SK-N-SH treated with all-trans-retinoic acid at 6 μM for 48 hours (cell line): ENCODE measurements at regions not wholly inside any gene's neighbourhood (a gene's known extent, or its start where the extent isn't known, plus 50 kb on each side); places are given as distances from the start of the nearest gene placed in this dataset.

ENCODE experiments used
- ATAC-seq: fragments of 200-7000 bp; cut with Tn5 transposase; 3 replicates; pipeline ENCODE4 v1.9.1; 2020; ENCODE audit warnings: mild to moderate bottlenecking, moderate library complexity
- ARNTL ChIP-seq: fragments of 450-650 bp; formaldehyde crosslinking; IDR thresholded peaks from 2 replicates; pipeline ENCODE4 v1.5.0; 2020; ENCODE audit warnings: low read depth, mild to moderate bottlenecking, moderate library complexity, borderline replicate concordance
- BACH2 ChIP-seq: fragments of 250-450 bp; sonication (Bioruptor Pico); IDR thresholded peaks from 2 replicates; pipeline ENCODE4 v1.9.0; 2021; ENCODE audit warnings: mild to moderate bottlenecking, borderline replicate concordance
- CSDC2 ChIP-seq: fragments of 250-450 bp; sonication (Bioruptor Pico); IDR thresholded peaks from 2 replicates; pipeline ENCODE4 v1.5.0; 2020; ENCODE audit warnings: mild to moderate bottlenecking, moderate library complexity
- ESRRG ChIP-seq: fragments of 250-450 bp; sonication (Bioruptor Pico); IDR thresholded peaks from 2 replicates; pipeline ENCODE4 v1.6.1; 2021; ENCODE audit warnings: mild to moderate bottlenecking
- GLIS3 ChIP-seq: fragments of 250-450 bp; sonication (Bioruptor Pico); IDR thresholded peaks from 2 replicates; pipeline ENCODE4 v1.5.0; 2020; ENCODE audit warnings: mild to moderate bottlenecking, moderate library complexity
- ISL1 ChIP-seq: fragments of 250-450 bp; sonication (Bioruptor Pico); IDR thresholded peaks from 2 replicates; pipeline ENCODE4 v2.1.2; 2022; ENCODE audit warnings: mild to moderate bottlenecking, moderate library complexity
- OSR1 ChIP-seq: fragments of 250-450 bp; sonication (Bioruptor Pico); IDR thresholded peaks from 2 replicates; pipeline ENCODE4 v1.8.0; 2022; ENCODE audit warnings: moderate library complexity, mild to moderate bottlenecking, inconsistent platforms
- PPARA ChIP-seq: fragments of 250-450 bp; sonication (Bioruptor Pico); IDR thresholded peaks from 2 replicates; pipeline ENCODE4 v1.5.0; 2020; ENCODE audit warnings: mild to moderate bottlenecking, borderline replicate concordance
- RARB ChIP-seq: fragments of 250-450 bp; sonication (Bioruptor Pico); IDR thresholded peaks from 2 replicates; pipeline ENCODE4 v1.8.0; 2021; ENCODE audit warnings: mild to moderate bottlenecking, moderate library complexity
- SNAI2 ChIP-seq: fragments of 250-450 bp; sonication (Bioruptor Pico); IDR thresholded peaks from 2 replicates; pipeline ENCODE4 v1.5.0; 2020; ENCODE audit warnings: mild to moderate bottlenecking, moderate library complexity
- TCF4 ChIP-seq: fragments of 250-450 bp; sonication (Bioruptor Pico); IDR thresholded peaks from 2 replicates; pipeline ENCODE4 v1.8.0; 2021; ENCODE audit warnings: mild to moderate bottlenecking, moderate library complexity, borderline replicate concordance
- TOX ChIP-seq: fragments of 250-450 bp; sonication (Bioruptor Pico); IDR thresholded peaks from 2 replicates; pipeline ENCODE4 v1.8.0; 2021; ENCODE audit warnings: mild to moderate bottlenecking, moderate library complexity, borderline replicate concordance
- ZC3H10 ChIP-seq: fragments of 250-450 bp; sonication (Bioruptor Pico); IDR thresholded peaks from 2 replicates; pipeline ENCODE4 v1.5.1; 2021; ENCODE audit warnings: mild to moderate bottlenecking, moderate library complexity
- ZFP30 ChIP-seq: fragments of 450-650 bp; formaldehyde crosslinking; IDR thresholded peaks from 2 replicates; pipeline ENCODE4 v1.5.0; 2022; ENCODE audit warnings: mild to moderate bottlenecking, moderate library complexity
- ZNF565 ChIP-seq: fragments of 450-650 bp; formaldehyde crosslinking; conservative IDR thresholded peaks from 2 replicates; pipeline ENCODE4 v1.5.0; 2020; ENCODE audit warnings: low read depth, mild to moderate bottlenecking, moderate library complexity
- ZNF70 ChIP-seq: fragments of 450-650 bp; formaldehyde crosslinking; IDR thresholded peaks from 2 replicates; pipeline ENCODE4 v1.5.0; 2020; ENCODE audit warnings: mild to moderate bottlenecking, moderate library complexity
- ZNF8 ChIP-seq: fragments of 450-650 bp; formaldehyde crosslinking; IDR thresholded peaks from 2 replicates; pipeline ENCODE4 v1.5.0; 2020; ENCODE audit warnings: mild to moderate bottlenecking, moderate library complexity
- TF ChIP-seq, protein P1 (sequence below): fragments of 250-450 bp; sonication (Bioruptor Pico); IDR thresholded peaks from 2 replicates; pipeline ENCODE4 v1.8.0; 2021; ENCODE audit warnings: low read depth, mild to moderate bottlenecking, moderate library complexity, borderline replicate concordance
- TF ChIP-seq, protein P2 (sequence below): fragments of 250-450 bp; sonication (Bioruptor Pico); IDR thresholded peaks from 2 replicates; pipeline ENCODE4 v1.5.0; 2020; ENCODE audit warnings: mild to moderate bottlenecking, moderate library complexity
- TF ChIP-seq, protein P3 (sequence below): fragments of 250-450 bp; sonication (Bioruptor Pico); IDR thresholded peaks from 2 replicates; pipeline ENCODE4 v1.8.0; 2020; ENCODE audit warnings: mild to moderate bottlenecking, moderate library complexity, borderline replicate concordance
- TF ChIP-seq, protein P4 (sequence below): fragments of 250-450 bp; sonication (Bioruptor Pico); IDR thresholded peaks from 2 replicates; pipeline ENCODE4 v1.5.1; 2020; ENCODE audit warnings: low read depth, mild to moderate bottlenecking, moderate library complexity

DNA sequence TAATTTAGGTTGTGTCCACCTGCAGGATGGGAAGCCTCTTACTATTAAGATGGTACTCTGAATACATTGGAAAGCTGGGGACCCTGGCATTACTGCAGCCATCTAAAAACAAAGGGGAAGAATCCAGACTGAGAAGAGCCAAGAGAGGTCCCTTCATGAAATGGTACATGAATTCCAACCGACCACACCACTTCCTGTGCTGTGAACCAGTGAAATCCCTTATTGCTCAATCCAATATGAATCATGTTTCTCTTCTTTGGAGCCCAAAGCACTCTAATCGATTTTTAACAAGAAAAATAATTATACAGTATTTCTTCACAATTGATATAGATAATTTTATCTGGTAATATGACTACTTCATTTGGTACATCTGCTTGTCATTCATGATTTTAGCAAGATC lies 479.7 kb upstream of the RAB6C start:
- no peak for ATAC-seq
- no peak for TF ChIP-seq ARNTL (CRISPR knock-in tag)
- no peak for TF ChIP-seq ESRRG (CRISPR knock-in tag)
- no peak for TF ChIP-seq CSDC2 (CRISPR knock-in tag)
- TF ChIP-seq TCF4 (CRISPR knock-in tag) = no peak

DNA sequence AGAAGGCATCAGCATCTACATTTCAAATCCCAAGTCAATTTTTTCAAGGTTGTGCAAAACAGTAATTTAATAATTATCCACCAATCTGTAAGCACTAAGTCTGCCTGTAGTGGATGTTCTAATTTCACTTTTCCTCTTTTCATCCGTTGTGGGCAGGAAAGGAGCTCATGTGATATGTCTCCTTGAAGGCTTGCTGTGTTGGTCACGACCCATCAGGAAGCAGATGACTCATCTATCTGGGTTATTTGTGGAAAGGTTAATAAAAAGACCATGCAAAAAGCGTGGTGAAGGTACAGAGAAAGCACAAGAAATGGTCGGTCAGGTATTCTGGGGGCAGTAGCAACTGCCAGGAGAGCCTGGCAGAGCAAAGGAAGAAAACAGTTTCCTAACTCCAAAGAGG lies 476.7 kb upstream of the RAB6C start:
- no peak for TF ChIP-seq OSR1 (CRISPR knock-in tag)
- TF ChIP-seq CSDC2 (CRISPR knock-in tag) = no peak
- TF ChIP-seq ZNF8 = no peak
- TF ChIP-seq BACH2 (CRISPR knock-in tag) = no peak
- TF ChIP-seq, protein P1, sequence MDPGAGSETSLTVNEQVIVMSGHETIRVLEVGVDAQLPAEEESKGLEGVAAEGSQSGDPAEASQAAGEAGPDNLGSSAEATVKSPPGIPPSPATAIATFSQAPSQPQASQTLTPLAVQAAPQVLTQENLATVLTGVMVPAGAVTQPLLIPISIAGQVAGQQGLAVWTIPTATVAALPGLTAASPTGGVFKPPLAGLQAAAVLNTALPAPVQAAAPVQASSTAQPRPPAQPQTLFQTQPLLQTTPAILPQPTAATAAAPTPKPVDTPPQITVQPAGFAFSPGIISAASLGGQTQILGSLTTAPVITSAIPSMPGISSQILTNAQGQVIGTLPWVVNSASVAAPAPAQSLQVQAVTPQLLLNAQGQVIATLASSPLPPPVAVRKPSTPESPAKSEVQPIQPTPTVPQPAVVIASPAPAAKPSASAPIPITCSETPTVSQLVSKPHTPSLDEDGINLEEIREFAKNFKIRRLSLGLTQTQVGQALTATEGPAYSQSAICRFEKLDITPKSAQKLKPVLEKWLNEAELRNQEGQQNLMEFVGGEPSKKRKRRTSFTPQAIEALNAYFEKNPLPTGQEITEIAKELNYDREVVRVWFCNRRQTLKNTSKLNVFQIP (CRISPR knock-in tag) = no peak
- TF ChIP-seq ZNF565 = no peak
- TF ChIP-seq, protein P2, sequence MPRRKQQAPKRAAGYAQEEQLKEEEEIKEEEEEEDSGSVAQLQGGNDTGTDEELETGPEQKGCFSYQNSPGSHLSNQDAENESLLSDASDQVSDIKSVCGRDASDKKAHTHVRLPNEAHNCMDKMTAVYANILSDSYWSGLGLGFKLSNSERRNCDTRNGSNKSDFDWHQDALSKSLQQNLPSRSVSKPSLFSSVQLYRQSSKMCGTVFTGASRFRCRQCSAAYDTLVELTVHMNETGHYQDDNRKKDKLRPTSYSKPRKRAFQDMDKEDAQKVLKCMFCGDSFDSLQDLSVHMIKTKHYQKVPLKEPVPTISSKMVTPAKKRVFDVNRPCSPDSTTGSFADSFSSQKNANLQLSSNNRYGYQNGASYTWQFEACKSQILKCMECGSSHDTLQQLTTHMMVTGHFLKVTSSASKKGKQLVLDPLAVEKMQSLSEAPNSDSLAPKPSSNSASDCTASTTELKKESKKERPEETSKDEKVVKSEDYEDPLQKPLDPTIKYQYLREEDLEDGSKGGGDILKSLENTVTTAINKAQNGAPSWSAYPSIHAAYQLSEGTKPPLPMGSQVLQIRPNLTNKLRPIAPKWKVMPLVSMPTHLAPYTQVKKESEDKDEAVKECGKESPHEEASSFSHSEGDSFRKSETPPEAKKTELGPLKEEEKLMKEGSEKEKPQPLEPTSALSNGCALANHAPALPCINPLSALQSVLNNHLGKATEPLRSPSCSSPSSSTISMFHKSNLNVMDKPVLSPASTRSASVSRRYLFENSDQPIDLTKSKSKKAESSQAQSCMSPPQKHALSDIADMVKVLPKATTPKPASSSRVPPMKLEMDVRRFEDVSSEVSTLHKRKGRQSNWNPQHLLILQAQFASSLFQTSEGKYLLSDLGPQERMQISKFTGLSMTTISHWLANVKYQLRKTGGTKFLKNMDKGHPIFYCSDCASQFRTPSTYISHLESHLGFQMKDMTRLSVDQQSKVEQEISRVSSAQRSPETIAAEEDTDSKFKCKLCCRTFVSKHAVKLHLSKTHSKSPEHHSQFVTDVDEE = no peak
- TF ChIP-seq TOX (CRISPR knock-in tag) = no peak
- no peak for TF ChIP-seq GLIS3 (CRISPR knock-in tag)
- no peak for TF ChIP-seq RARB (CRISPR knock-in tag)
- TF ChIP-seq, protein P3, sequence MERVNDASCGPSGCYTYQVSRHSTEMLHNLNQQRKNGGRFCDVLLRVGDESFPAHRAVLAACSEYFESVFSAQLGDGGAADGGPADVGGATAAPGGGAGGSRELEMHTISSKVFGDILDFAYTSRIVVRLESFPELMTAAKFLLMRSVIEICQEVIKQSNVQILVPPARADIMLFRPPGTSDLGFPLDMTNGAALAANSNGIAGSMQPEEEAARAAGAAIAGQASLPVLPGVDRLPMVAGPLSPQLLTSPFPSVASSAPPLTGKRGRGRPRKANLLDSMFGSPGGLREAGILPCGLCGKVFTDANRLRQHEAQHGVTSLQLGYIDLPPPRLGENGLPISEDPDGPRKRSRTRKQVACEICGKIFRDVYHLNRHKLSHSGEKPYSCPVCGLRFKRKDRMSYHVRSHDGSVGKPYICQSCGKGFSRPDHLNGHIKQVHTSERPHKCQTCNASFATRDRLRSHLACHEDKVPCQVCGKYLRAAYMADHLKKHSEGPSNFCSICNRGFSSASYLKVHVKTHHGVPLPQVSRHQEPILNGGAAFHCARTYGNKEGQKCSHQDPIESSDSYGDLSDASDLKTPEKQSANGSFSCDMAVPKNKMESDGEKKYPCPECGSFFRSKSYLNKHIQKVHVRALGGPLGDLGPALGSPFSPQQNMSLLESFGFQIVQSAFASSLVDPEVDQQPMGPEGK (CRISPR knock-in tag) = no peak
- TF ChIP-seq, protein P4, sequence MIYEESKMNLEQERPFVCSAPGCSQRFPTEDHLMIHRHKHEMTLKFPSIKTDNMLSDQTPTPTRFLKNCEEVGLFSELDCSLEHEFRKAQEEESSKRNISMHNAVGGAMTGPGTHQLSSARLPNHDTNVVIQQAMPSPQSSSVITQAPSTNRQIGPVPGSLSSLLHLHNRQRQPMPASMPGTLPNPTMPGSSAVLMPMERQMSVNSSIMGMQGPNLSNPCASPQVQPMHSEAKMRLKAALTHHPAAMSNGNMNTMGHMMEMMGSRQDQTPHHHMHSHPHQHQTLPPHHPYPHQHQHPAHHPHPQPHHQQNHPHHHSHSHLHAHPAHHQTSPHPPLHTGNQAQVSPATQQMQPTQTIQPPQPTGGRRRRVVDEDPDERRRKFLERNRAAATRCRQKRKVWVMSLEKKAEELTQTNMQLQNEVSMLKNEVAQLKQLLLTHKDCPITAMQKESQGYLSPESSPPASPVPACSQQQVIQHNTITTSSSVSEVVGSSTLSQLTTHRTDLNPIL (CRISPR knock-in tag) = no peak
- TF ChIP-seq ZNF70 (CRISPR knock-in tag) = no peak
- ATAC-seq = no peak

DNA sequence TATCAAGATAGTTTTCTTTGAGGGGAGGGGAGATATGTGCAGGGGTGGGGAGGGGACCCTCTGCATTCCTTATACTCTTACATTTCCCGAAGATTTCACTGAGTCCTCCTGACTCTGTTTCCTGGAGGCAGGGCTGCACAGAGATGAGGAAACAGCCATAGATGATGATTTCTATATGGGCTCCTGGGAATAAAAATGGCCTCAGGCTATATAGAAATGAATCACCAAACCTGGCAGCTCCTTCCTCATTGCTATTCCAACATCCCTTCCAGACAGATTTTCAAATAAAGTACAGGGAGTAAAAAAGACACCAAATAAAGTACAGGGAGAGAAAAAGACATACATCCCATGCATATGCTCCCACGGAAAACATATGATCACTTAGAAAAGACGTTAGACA lies 474.8 kb upstream of the RAB6C start:
- ATAC-seq = no peak
- TF ChIP-seq ZNF70 (CRISPR knock-in tag) (no peak), ESRRG (CRISPR knock-in tag) (no peak), SNAI2 (CRISPR knock-in tag) (no peak), ISL1 (CRISPR knock-in tag) (no peak), CSDC2 (CRISPR knock-in tag) (no peak), TOX (CRISPR knock-in tag) (no peak), ZC3H10 (CRISPR knock-in tag) (no peak), ZFP30 (CRISPR knock-in tag) (no peak), PPARA (CRISPR knock-in tag) (no peak), ZNF565 (no peak), TCF4 (CRISPR knock-in tag) (no peak)
- TF ChIP-seq, protein P1 (CRISPR knock-in tag) = no peak
